ENCODE measurements at regions not wholly inside any gene's neighbourhood (a gene's known extent, or its start where the extent isn't known, plus 50 kb on each side); places are given as distances from the start of the nearest gene placed in this dataset.

DNA sequence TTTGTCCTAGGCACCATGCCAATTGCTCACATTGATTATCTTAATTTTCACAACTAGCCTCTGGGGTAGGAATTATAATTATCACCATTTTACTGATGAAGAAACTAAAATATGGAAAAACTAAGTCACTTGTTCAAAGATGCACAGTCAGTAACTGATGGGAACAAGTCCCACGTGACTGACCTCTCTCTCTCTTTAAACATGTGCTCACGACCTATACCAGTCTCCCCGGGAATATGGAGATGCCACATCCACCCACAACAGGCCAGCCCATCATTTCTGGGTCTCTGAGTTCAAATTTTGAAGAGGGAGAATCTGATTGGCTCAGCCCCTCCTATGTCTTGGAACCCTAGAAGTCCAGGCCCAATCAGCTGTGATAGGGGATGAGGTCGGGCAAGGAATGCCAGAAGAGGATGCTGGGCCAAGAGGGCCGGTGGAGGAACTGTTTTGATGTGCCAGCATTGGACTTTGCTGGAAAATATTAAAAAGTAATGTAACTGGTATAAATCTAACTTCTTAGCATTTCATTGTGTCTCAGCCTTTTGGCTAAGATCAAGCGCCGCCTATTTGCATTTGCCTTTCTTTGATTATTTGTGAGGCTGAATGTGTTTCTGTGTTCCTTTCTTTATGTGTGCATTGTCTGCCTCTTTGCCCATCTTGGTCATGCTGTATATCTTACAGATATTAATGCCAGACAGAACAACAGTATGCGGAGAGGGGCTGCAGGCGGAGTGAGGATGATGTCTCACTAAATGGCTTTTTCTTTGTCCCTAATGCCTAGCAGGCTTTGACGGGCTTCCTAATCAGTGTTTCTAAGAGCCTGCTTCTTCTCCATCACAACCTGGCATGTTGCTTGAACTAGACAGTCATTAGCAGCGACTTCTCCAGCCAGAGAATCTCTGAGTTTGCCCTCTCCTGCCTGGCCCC is 126.6 kb downstream of the VEGFA start:
- Histone ChIP-seq H3K4me1 (peaks cover 10 to 64% (median 45%) of the 10 kb centered on the region in 10 experiments; a peak in 19 of 20 replicates), H4K20me1 (no peaks in the 10 kb centered on the region), H3K4me3 (no peak overlapping the region), H3K9me3 (replicated peaks in 1 of 11) (peaks cover 0 to 8% (median 0%) of the 10 kb centered on the region in 11 experiments; a peak in 6 of 22 replicates), H3K27ac (peak overlapping the region in 3 of 11 experiments; percentile 0 to 49 (median 33); a peak in 4 of 22 replicates), H3K4me2 (peak overlapping the region in 7 of 11 experiments; percentile 0 to 77 (median 61); a peak in 9 of 22 replicates), H3K27me3 (no peaks in the 10 kb centered on the region), H3K36me3 (no peaks in the 10 kb centered on the region), H3K9ac (0 out of 22 replicates have a peak overlapping the region, but pooled peaks of 1 of the 11 experiments have one; percentile 40)
- TF ChIP-seq Cebpa-rat (IDR thresholded peaks at IDR 0.05) = no peak

GRCh38 chr6:43895656-43896328 is 125.8 kb downstream of the VEGFA start:
- no peak for TF ChIP-seq Cebpa-rat (IDR thresholded peaks at IDR 0.05)
- H3K27ac ChIP-seq = peak overlapping the region in 5 of 11 experiments; percentile 31 to 54 (median 41); a peak in 7 of 22 replicates
- peak overlapping the region in 9 of 11 experiments; percentile 40 to 77 (median 71); a peak in 17 of 22 replicates for H3K4me2 ChIP-seq
- H3K27me3 ChIP-seq = no peaks in the 10 kb centered on the region
- peaks cover 0 to 8% (median 0%) of the 10 kb centered on the region in 11 experiments; a peak in 6 of 22 replicates for H3K9me3 ChIP-seq (replicated peaks in 1 of 11)
- no peak overlapping the region for H3K4me3 ChIP-seq
- no peaks in the 10 kb centered on the region for H3K36me3 ChIP-seq
- peaks cover 7 to 62% (median 41%) of the 10 kb centered on the region in 10 experiments; a peak in 19 of 20 replicates for H3K4me1 ChIP-seq
- no peaks in the 10 kb centered on the region for H4K20me1 ChIP-seq
- H3K9ac ChIP-seq = peak overlapping the region in 3 of 11 experiments; percentile 18 to 40 (median 24); a peak in 2 of 22 replicates

- H3K9ac ChIP-seq = no peak overlapping the region
- no peak overlapping the region for H3K27ac ChIP-seq
- H3K4me2 ChIP-seq = no peak overlapping the region
- H3K9me3 ChIP-seq (replicated peaks in 1 of 11) = no peaks in the 10 kb centered on the region
- no peak overlapping the region for H3K4me3 ChIP-seq
- H4K20me1 ChIP-seq = no peaks in the 10 kb centered on the region
- H3K27me3 ChIP-seq = no peaks in the 10 kb centered on the region
- no peak for TF ChIP-seq Cebpa-rat (IDR thresholded peaks at IDR 0.05)
- H3K36me3 ChIP-seq = no peaks in the 10 kb centered on the region
- peaks cover 7 to 61% (median 42%) of the 10 kb centered on the region in 10 experiments; a peak in 19 of 20 replicates for H3K4me1 ChIP-seq
Observed at GRCh38 chr6:43893073-43893472, 123.1 kb downstream of the VEGFA start.

GRCh38 chr6:43891072-43891870 is 121.3 kb downstream of the VEGFA start:
- Histone ChIP-seq H3K27me3 (no peaks in the 10 kb centered on the region), H3K9me3 (replicated peaks in 1 of 11) (no peaks in the 10 kb centered on the region), H3K9ac (no peak overlapping the region), H3K4me3 (no peak overlapping the region), H3K4me1 (peaks cover 22 to 61% (median 44%) of the 10 kb centered on the region in 10 experiments), H3K36me3 (no peaks in the 10 kb centered on the region), H3K4me2 (peak overlapping the region in 6 of 11 experiments; percentile 13 to 34 (median 31); a peak in 8 of 22 replicates), H4K20me1 (no peaks in the 10 kb centered on the region), H3K27ac (no peak overlapping the region)
- no peak for TF ChIP-seq Cebpa-rat (IDR thresholded peaks at IDR 0.05)

GRCh38 chr6:43890197-43891062 is 120.4 kb downstream of the VEGFA start:
- Histone ChIP-seq H3K4me3 (no peak overlapping the region), H3K27ac (no peak overlapping the region)

GRCh38 chr6:43887906-43888683 is 118.1 kb downstream of the VEGFA start:
- TF ChIP-seq Cebpa-rat (IDR thresholded peaks at IDR 0.05) = no peak
- no peak overlapping the region for H3K27ac ChIP-seq
- H3K4me1 ChIP-seq = peaks cover 47 to 68% (median 55%) of the 10 kb centered on the region in 10 experiments
- peak overlapping the region in 6 of 11 experiments; percentile 26 to 90 (median 47); a peak in 5 of 22 replicates for H3K4me2 ChIP-seq
- H4K20me1 ChIP-seq = peaks cover 0 to 13% (median 0%) of the 10 kb centered on the region in 11 experiments; a peak in 2 of 22 replicates
- H3K9me3 ChIP-seq (replicated peaks in 1 of 11) = no peaks in the 10 kb centered on the region
- H3K9ac ChIP-seq = no peak overlapping the region
- H3K27me3 ChIP-seq = no peaks in the 10 kb centered on the region
- no peak overlapping the region for H3K4me3 ChIP-seq
- H3K36me3 ChIP-seq = no peaks in the 10 kb centered on the region

More at GRCh38 chr6:43890197-43891062, 120.4 kb downstream of the VEGFA start:
- no peak overlapping the region for H3K9ac ChIP-seq
- H3K27me3 ChIP-seq = no peaks in the 10 kb centered on the region
- H4K20me1 ChIP-seq = no peaks in the 10 kb centered on the region
- H3K36me3 ChIP-seq = no peaks in the 10 kb centered on the region
- no peaks in the 10 kb centered on the region for H3K9me3 ChIP-seq (replicated peaks in 1 of 11)
- H3K4me2 ChIP-seq = peak overlapping the region in 4 of 11 experiments; percentile 15 to 34 (median 28); a peak in 6 of 22 replicates
- peaks cover 30 to 60% (median 41%) of the 10 kb centered on the region in 10 experiments for H3K4me1 ChIP-seq
- TF ChIP-seq Cebpa-rat (IDR thresholded peaks at IDR 0.05) = no peak

DNA sequence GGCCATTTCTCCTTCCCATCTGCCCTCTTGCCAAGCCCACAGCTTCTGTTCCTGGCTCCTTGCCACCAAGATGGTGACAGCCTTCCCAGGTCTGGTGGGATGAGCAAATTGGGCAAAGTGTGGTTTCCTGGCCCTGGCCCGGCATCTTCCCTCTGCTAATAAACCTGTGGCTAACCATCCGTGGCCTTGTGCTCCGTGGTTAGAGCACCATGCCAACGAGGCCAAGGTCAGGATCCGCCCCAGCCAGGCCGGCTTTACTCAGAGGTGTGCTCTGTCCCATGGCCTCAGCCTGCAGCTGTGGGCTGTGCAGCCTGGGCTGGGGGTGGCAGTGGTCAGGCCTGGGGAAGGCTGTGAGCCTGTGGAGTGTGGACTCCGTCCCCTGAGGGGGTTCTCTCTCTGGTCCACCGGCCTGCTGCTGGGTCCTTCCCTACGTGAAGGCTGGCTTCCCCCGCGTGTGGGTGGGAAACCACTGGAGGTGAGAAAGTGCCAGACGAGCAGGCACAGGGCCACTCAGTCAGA is 117.4 kb downstream of the VEGFA start:
- Histone ChIP-seq H3K9me3 (replicated peaks in 1 of 11) (no peaks in the 10 kb centered on the region), H3K27ac (no peak overlapping the region; a peak in 1 of 22 replicates), H3K27me3 (no peaks in the 10 kb centered on the region), H3K4me3 (no peak overlapping the region), H3K9ac (no peak overlapping the region), H3K36me3 (no peaks in the 10 kb centered on the region), H3K4me2 (peak overlapping the region; percentile 10 to 90 (median 50); a peak in 21 of 22 replicates), H3K4me1 (peaks cover 46 to 63% (median 55%) of the 10 kb centered on the region in 10 experiments), H4K20me1 (peaks cover 0 to 13% (median 0%) of the 10 kb centered on the region in 11 experiments; a peak in 2 of 22 replicates)
- TF ChIP-seq Cebpa-rat (IDR thresholded peaks at IDR 0.05) = no peak

Measured in BLaER1 treated with 17β-estradiol and CSF1 and Interleukin-3, amounts not matched to agents 10 nM and 100 nM (cell line).